Stimulated activated CD4-positive, alpha-beta T cell treated with anti-CD3 and anti-CD28 coated beads, Interleukin-1b, Interleukin-23, amount 100 ng/mL, for 4 hours (primary cell): ENCODE measurements at regions not wholly inside any gene's neighbourhood (a gene's known extent, or its start where the extent isn't known, plus 50 kb on each side); places are given as distances from the start of the nearest gene placed in this dataset.

ENCODE experiments used
- DNase-seq, 2 donors: peaks; one replicate each; pipeline ENCODE4 v3.0.0-alpha.2; 2020; ENCODE audit warnings: low read depth in 2 of 2

DNA sequence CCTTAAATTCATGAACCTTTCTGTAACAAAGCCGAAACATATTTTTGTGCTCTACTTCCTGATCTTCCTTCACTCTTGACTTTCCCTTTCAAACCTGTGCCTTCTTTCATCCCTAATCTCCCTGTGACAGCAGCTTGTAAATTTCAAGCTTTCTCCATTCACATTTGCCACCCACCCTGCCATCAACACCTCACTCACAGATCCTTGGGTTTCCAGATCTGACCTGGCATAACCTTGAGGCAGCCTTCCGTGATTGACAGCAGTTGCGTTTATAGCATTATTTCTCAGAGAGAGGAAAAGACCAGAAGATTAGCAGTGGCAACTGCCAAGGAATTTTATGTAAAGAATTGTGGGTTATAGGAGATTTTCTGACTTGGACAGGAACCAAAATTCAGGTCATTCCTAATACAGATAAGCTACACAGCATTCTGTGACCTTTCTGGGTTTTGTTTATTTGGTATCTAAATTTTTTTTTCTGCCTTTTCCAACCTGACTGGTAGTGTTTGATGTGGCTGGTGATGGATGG, 260.0 kb downstream of the NR2F1-AS1 start:
- DNase-seq: no peak

DNA sequence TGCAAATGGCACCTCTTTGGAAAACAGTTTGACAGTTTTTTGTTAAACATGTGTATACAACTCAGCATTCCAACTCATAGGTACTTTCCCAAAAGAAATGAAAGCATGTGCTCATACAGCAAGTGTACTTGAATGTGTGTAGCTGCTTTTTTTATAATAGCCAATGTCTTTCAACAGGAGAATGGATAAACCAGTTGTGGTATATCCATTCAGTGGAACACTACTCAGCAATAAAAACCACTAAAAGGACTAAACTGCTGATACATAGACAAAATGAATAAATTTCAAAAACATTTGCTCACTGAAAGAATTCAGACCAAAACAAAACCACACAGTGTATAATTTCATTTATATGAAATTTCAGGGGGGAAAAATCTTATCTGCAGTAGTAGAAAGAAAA, 267.3 kb downstream of the NR2F1-AS1 start:
- DNase-seq: no peak

DNA sequence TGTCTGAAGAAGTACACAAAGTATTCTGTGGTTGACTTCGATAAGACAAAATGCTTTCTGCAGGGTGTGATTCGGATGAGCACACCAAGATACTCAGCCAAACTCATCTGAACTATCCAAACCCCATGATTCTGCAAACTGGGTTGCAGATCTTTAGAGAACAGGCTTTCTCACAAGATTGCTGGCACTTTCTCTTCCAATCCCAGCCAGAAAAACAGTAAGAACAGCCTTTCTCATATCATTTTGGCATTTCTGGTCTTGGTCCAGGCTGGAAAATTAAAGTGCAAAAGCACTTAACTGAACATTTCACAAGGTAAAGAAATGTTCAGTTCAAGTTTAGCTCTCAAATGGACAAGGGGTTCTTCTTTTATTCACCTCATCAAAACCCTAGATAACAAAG, 269.1 kb downstream of the NR2F1-AS1 start:
- no peak for DNase-seq

DNA sequence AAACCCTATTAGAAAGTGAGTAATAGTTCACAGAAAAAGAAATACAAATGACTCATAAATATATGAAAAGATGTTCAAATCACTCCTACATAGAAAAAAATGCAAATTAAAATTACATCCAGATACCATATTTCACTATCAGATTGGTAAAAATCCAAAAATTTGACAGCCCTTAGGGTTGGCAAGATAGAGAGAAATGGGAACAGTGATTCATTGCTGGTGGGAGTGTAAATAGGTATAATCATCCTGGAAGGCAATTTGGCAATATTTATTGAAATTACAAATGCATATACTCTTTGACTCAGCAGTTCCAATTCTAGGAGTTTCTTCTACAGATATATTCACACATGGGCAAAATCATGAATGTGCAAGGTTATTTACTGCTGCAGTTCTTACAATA, 273.5 kb downstream of the NR2F1-AS1 start:
- no peak for DNase-seq

DNA sequence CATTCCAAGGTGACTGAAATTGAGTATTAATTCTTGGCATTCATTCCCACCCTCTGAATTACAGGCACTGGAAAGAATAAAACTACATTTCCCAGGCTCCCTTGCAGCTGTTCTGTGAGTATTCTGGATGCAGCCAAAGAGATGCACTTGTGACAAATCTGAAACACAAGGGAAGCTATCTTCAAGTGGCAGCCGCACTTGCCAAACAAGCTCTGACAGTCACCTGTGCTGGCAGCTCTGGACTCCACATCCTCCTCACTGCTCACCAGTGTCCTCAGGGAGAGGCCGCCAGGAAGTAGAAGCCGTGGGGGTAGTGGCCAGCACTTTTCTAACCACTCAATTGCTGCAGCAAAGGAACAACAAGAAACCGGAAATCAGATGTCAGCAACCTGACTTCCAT, 275.0 kb downstream of the NR2F1-AS1 start:
- DNase-seq: no peak

DNA sequence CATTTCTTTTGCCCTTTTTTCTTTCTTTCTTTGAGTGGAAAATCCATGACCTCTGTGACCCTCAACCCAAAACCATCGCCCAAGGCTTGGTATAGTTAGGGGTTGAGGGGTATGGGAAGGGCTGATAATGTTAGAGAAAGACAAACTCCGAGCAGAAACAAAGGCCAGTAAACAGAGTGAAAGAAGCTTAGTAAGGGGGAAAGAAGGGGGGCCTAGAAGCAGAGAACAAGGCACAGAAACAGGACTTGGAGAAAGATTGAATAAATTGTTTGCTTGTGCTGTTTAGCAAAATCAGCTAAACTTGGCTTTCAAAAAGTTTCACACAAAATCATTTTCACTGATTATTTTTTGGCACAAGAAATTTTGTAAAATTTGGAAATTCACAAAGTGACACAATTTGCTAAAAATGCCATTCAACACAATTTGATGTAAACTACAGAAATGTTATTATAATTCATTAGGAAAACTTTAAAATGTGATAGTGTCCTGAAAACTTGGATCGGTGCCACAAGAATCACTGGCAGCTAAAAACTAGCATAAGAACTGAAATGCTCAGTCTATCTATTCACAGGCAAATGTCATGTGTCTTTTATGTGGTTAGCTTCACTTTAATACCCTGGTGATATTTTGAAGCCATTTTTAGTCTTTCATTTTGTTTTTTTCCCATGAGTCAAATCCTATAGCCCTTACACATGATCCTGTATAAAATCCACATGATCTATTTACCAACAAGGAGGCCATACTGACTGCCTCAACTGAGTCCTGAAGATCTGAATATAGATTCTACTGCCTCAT, 276.4 kb downstream of the NR2F1-AS1 start:
- DNase-seq: no peak

DNA sequence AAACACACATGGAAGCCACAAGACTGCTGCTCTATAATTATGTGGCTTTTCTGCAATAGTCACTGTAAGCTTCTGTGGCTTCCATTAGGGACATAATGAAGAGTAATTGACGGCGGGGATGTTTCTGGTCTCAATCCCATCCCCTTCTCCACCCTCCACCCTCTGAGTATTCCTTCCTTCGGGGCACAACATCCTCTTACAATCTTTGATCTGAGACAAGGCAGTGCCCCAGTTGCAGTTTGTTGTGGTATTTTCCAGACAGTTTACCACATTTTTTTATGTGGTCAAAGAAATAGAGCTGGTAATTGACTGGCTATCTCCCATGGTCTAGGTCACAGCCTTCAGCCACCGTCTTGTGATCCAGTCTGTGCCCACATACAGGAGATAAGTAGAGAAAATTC, 277.7 kb downstream of the NR2F1-AS1 start:
- no peak for DNase-seq

DNA sequence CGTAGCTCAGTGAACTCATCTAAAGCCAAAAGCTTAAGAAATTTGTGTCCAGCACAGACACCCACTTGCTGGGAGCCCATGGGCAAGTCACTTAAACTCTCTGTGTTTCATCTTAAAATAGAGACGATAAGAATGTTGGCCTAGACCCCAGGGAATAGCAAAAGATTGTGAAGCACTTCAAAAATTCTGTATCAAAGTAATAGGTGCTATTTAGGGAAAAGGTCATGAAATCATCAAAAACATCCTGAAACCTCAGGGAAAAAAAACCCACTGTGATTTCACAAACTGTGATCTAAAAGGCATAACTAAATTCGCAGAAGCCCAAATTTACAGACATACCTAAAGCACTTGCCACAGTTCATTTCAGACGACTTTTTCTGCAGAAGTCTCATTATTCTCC, 278.3 kb downstream of the NR2F1-AS1 start:
- no peak for DNase-seq

DNA sequence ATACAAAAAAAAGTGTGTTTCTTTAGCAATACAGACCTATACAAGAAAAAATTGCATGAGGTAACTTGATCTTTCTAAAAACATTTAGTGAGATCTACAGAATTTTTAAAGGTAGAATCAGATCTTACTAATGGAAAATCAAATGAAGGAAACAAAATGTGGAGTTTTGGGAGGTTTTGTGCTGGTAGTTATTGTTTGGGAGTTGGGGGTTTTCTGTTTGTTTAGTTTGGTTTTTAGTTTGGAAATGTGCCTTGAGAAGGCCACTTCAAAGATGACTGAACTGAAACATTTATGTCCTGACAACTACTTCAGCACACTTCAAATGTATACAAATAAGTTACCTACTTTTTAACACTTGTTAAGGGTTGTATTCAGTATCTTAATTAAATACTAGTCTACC, 280.1 kb downstream of the NR2F1-AS1 start:
- DNase-seq: no peak

DNA sequence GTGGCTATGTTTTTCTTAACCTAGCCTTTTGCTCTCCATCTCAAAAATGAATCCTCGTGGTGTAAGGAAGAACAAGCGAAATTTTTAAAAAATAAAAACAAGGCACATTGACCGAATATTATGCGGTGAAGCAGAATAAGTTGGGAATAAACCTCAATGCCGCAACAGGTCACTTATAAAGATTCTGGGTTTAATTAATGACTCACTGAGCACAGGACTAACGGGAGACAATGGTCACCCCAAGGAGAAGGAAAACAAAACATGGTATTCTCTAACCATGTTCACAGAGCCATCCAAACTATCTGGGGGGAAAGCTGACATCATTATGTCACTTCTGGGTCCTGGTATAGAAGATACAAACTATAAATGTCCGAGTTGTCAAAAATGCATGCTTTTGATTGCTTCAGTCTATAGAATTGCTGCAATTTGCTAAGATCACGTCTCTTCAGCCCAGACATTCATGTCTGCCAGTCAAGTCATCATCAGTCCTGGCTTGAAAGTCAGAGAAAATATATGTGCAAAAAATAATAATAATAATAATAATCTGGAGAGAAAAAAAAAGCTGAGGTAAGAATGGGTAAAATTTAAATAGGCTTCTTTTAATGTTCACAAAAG, 280.6 kb downstream of the NR2F1-AS1 start:
- DNase-seq: no peak

DNA sequence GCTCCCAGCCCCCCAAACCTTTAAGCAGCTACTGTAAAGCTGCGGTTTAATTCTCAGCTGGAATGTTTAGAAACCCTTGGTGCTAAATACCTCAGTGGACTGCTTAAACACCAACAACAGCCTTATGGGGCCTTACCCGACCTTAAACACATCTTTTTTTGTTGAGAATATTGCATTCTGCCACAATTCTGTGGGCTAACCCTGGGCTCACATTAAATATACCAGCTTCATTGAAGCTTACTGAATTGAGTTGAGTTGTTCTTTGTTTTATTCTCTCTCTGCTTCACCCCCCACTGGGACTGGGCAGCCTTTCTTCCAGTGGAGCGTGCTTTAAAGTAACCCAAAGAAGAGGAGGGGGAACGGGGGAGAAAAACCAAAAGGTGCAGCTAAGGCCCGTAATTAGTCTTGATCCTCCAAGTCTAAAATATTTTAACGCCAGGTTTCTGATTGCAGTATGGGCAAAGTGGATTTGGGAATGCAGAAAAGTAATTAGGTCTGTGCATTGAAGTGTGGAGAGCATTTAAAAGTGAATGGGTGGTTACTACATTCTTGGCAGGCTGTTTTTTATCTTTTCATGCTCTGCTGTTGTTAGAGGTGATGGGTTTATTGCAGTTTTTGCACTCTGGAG, 281.2 kb downstream of the NR2F1-AS1 start:
- no peak for DNase-seq

DNA sequence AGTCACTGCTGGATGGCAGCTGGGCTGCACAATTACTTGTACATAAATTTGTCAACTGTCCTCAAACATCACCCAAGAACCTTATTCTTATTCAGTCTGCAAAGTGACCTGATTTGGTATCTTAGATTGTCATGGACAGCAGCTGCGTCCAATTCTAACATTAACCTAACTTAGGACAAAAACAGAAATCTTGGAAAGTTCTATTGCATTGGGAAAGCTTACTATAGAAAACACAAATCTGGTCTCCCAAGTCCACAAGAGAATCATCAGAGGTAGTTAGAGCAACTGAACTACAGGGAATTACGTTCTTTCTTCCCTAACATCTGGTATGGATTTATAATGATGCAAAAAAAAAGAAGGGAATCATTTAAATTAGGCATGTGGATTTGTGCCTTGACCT, 283.9 kb downstream of the NR2F1-AS1 start:
- no peak for DNase-seq

DNA sequence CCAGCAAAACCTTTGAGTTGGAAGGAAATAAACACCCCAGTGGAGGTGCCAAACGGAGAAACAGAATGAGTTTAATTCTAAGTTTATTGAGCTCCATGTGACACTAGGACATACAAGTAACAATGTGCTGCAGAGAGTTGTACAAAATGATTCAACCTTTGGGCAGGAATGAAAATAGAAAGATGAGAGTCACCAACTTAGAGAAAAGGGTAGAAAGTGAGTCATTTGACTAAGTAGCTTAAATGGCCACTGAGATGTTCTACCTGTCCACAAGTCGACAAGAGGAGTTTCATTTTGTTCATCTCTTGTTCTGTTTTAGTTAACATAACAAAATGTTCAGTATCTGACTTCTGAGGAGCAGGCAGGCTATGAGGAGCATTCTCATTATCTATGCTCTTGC, 284.7 kb downstream of the NR2F1-AS1 start:
- DNase-seq: no peak

DNA sequence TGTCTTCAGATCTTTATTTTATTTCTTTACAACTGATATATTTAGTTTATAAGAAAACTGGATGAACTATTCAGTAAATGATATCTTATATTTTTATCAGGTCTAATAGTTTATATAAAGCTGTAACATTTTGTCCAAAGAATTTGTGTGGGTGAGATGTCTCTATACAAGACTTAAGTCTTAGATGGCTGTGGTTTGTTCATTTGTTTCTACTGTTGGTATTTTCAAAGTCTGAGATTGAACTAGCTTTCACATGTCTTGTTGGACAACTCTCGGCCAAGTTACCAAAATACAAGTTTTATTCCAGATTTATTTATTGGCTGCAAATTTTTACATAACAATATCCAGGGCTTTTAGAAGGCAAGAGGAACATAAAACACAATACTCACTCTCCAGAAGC, 286.0 kb downstream of the NR2F1-AS1 start:
- no peak for DNase-seq

DNA sequence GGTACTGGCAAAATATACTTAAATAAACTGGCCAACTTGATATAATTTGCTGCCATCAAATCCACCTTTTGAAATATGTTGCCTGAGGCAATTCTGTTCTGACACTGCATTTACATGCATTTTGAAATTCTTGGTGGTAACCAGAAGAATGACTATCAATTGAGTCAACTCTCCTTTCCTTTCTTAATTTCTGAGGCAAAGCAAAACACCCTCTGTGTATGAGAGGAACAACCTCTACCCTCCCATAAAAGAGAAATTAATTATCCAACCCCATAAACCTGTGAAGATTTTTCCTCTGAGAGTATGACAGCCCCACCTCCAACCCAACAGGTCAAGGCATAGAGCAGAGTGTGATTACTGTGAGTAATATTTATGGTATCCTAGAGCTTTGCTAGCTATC, 286.8 kb downstream of the NR2F1-AS1 start:
- no peak for DNase-seq

DNA sequence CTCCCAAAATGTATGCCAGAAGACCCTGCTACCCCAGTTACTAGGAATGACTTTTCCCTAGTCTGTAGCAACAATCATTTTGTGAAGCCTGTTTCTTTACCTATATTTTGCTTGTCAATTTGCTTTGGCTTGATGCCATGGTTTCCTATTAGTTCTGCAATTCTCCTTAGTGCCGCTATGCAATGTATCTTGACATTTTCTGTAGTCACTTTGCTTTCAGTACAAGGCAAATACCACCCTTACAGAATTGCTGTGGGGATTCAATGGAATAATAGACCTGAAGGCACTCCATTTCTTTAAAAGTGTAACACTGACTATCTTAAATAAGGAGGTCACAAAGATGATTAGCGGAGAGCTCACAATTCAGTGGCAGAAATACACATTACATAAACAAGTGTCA, 291.1 kb downstream of the NR2F1-AS1 start:
- DNase-seq: no peak

DNA sequence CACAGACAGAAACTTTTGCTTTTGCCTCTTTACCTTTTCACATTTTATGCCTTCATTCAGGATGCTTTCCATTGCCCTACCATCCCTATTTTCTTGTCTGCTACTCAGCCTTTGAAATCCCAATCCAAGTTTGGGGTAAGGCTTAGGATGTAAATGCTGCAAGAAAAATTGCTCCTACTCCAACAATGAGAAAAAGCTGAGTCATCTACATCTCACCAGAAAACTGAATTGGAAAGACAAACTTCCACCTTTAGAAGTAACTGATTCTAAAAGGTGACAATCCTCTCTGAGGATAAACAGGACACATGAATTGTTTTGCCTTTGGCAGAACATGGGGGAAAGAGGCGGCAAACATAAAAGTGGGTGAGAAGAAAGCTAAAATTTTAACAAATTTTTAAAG, 295.6 kb downstream of the NR2F1-AS1 start:
- no peak for DNase-seq

DNA sequence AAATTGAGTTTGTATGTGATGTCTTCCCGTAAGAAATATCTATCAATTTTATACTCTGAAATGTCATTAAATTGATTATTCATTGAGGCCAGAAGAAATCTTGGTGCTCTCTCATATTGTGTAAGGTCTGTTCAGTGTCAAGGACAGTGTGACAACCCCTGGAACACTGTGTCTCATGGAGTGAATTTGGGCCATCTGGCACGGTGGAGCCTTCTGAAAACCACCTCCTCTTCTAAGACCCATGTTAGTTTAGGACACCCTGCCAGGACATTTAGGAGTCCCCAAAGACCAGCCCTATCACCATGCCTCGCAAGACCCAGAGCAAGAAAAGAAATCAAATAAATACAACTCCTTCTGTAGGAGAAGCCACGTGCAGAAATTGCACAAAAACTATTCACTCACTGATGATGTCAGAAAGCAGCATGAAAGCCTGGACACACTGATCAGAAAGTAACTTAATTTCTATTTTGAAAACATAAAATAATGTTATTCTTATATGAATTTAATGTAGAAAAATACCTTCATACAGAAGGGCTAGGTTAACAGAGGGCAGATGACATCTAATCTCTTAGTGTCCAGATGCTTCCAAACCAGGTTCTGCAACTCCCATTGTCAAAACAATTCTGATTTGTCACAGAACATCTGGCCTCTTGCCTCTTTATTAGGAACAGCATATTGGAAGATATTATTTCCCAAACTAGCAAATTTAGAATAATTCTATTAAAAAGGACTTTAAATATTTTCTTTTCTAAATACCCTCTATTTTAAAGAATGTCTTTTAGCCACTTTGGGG, 298.8 kb downstream of the NR2F1-AS1 start:
- DNase-seq: no peak

DNA sequence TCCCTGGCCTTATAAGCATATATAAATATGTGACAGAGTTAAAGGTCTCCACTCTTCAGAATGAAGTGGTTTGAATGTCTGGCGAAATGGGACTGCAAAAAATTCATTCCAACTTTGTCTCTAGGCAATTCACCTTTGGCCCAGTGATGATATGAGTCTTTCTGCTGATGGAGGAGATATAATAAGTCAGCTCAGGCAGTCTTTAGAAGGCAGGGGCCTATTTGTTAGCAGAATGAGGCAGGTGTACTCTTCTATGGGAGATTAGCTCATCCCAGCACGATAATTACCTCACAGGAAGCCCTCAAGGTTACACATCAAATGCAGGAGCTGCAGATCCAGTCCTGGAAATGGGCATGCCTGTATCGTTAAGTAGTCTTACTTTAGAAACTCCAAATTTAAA, 300.5 kb downstream of the NR2F1-AS1 start:
- no peak for DNase-seq

DNA sequence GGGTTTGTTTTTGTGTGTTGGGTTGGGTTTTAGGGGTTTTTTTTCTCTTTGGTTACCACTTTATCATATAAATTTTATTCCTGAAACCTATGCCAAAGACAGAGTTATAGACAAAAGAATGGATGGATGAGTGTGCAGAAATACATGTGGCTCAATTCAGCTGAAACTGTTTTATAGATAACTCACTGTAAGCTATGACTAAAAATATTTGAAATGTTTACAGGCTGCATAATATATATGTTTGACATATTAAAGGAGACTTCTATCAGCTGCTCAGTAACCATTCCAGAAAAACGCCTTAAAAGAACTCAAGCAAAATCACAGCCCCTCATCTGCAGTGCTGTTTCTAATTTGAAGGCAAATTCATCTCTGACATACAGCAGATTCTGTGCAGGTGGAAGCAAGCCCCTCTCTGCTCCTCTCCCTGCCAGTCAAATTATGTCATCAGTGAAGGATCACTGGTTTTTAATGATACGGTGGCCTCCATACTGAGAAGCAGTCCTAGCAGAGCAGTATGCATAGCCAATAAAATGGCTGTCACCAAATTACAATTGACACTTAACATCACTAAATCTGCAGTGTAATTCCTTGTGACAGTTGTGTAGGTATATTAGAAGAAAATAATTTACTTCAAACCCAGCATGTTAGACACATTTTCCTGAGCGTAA, 301.6 kb downstream of the NR2F1-AS1 start:
- no peak for DNase-seq

DNA sequence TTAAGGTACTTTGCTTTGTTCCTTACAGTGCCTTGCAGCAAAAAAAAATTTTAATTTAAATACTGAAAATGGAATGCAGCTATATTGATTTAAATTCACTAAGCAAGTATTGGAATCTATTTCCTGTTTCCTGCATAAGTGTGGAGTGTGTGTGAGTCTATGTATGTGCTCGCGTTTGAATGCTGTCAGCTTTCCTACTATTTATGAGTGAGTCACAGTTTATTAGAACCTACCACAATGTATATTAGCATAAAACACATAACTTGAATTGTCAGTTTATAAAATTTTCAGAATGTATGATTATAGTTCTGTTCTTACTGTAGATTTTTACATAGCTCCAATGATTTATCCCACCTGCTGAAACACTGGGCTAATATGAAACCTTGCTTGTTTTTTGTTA, 302.1 kb downstream of the NR2F1-AS1 start:
- DNase-seq: no peak

DNA sequence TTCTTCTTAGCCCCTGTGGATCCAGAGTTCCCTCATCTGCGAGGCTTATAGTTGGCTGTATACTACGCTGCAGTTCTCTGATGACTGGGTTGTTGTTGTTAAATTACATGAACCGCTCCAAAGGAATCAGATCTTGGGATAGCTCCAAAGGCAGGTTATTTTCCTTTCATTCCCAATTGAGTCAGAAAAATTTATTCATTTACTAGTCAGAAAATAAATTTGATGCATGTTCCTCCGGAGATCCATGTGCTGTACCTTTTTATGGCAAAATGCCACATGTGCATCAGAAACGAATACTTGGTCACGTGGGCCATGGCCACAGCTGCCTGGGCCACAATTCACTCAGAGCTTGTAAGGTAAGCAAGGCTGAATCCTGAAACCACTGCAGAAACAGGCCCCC, 304.0 kb downstream of the NR2F1-AS1 start:
- DNase-seq: no peak
